Transverse colon (tissue), 4 donors: ENCODE measurements at regions not wholly inside any gene's neighbourhood (a gene's known extent, or its start where the extent isn't known, plus 50 kb on each side); places are given as distances from the start of the nearest gene placed in this dataset.
"Not testable (repeated sequence)": the region's sequence is repeated elsewhere in the genome, so short reads cannot be mapped to it uniquely, and the experiment has no call there.

Experiments
- DNase-seq: peaks from one replicate; pipeline ENCODE4 v3.0.0-alpha.2; 2019
- H3K27ac ChIP-seq, 4 donors: fragments of 200-600 bp; sonication (generic); 2 replicates each; pipeline ENCODE4 v1.5.1; 2016 to 2018; ENCODE audit warnings: inconsistent platforms in 4 of 4
- H3K27me3 ChIP-seq: fragments of 200-600 bp; sonication (generic); 2 replicates; pipeline ENCODE4 v1.5.1; 2017; ENCODE audit warnings: inconsistent platforms
- H3K36me3 ChIP-seq, 4 donors: fragments of 200-600 bp; sonication (generic); 2 replicates each; pipeline ENCODE4 v1.5.1; 2017 to 2019; ENCODE audit warnings: inconsistent platforms in 4 of 4
- H3K4me1 ChIP-seq, 4 donors: fragments of 200-600 bp; sonication (generic); 2 replicates each; pipeline ENCODE4 v1.5.1; 2017 to 2020; ENCODE audit warnings: inconsistent platforms in 4 of 4
- H3K4me3 ChIP-seq, 4 donors: fragments of 200-600 bp; sonication (generic); 1 replicate in 1 of 4; 2 replicates in 3 of 4; pipeline versions ENCODE4 v1.5.1 to v1.6.1; 2017 to 2019; ENCODE audit warnings: inconsistent platforms in 4 of 4
- H3K9me3 ChIP-seq, 2 donors: fragments of 200-600 bp; sonication (generic); 2 replicates each; pipeline ENCODE4 v1.5.1; 2017 to 2019; ENCODE audit warnings: inconsistent platforms in 2 of 2
- EP300 ChIP-seq: sonication (generic); formaldehyde crosslinking; IDR thresholded peaks from one replicate; pipeline ENCODE4 v1.6.1; 2017; ENCODE audit warnings: antibody characterized with exemption, low read depth
- POLR2A ChIP-seq: fragments of 450-650 bp; IDR thresholded peaks from one replicate; pipeline ENCODE4 v1.6.1; 2016; ENCODE audit warnings: antibody characterized with exemption, mild to moderate bottlenecking, moderate library complexity
- POLR2AphosphoS5 ChIP-seq, 3 donors: sonication (generic); formaldehyde crosslinking; IDR thresholded peaks; one replicate each; pipeline ENCODE4 v1.6.1; 2016; ENCODE audit warnings: antibody characterized with exemption in 3 of 3
- WGBS, 2 donors: methylation state at CpG; one replicate each; pipeline ENCODE4 v1.1.5; 2018; ENCODE audit warnings: low coverage in 1 of 2; 5-methylcytosine and 5-hydroxymethylcytosine counted together
- in situ Hi-C, 4 donors: fragments of 200-750 bp; cut with MboI; loops; one replicate each; pipeline versions ENCODE4 v1.15.0 to v1.15.1; 2017; ENCODE audit warnings: low sequenced_read_pairs in 3 of 4, low pct_ligation_motif_present in 1 of 4, low pct_unique_long_range_greater_than_20kb in 1 of 4
- intact Hi-C: fragments of 100-400 bp; cut with DNase I; formaldehyde crosslinking; loops from one replicate; pipeline ENCODE4 v1.15.1; 2023; ENCODE audit warnings: low total_unique reads
- TF ChIP-seq, protein P1 (sequence below), 5 experiments: fragments of 200-600 bp in 3 of 5; fragments of 450-650 bp in 2 of 5; sonication (generic) in 3 of 5; IDR thresholded peaks; 1 replicate in 2 of 5; 2 replicates in 3 of 5; pipeline ENCODE4 v1.5.1; 2016 to 2017; ENCODE audit warnings: antibody characterized with exemption in 5 of 5, inconsistent platforms in 3 of 5, mild to moderate bottlenecking in 2 of 5, moderate library complexity in 1 of 5

DNA sequence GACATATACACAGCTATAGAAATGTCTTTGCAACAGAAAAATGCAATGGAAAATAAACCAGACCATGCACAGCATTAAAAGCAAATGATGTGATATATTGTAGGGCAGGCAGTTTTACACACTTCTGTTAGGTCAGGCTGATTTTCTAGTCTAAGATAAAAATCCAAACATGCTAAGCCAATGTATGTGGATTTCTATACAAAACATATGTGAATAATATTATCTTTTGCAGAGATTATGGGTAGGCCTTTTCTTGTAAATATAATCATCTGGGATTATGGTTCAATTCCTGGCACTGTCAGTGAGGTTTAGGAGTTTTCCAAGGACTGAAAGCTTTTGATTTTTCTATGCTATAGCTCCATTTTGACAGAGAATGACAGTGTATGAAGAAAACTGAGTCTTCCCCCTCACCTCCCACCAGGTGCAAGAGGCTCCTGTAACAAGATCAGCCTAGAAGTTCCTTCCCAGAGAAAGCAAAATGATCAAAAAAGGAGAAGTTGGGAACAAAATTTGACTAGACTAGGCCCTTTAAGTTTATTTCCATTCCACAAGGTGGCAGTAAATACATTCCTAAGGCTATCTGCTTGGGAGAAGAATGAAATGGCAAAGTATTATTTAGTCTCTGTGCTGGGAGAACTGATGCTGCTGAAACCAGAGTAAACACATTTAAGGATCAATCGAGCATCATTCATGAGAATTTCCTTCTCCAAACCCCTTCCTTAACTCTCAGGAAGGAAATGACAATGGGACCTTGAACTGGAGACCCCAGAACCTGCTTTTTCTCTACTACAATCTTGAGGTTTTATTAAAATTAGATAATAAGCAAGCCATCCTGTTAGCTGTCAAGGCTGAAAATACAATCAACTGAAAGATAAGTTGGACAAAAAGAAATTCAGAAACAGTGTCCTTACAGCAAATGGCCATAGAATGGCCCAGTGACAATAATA, 133.0 kb upstream of the TUT7 start:
- Histone ChIP-seq H3K9me3 (no peaks in the 10 kb centered on the region), H3K4me1 (peaks cover 0 to 4% (median 0%) of the 10 kb centered on the region in 4 donors), H3K27ac (peak overlapping the region in 1 of 4 donors; percentile 29), H3K36me3 (no peaks in the 10 kb centered on the region), H3K27me3 (no peaks in the 10 kb centered on the region), H3K4me3 (no peak overlapping the region)
- intact Hi-C loops (loop anchor here (5.0 kb wide), 2 partner anchors 460 to 840 kb away; partner anchors contain the start of gene GAS1), in situ Hi-C loops (no loop called here)
- TF ChIP-seq, protein P1, sequence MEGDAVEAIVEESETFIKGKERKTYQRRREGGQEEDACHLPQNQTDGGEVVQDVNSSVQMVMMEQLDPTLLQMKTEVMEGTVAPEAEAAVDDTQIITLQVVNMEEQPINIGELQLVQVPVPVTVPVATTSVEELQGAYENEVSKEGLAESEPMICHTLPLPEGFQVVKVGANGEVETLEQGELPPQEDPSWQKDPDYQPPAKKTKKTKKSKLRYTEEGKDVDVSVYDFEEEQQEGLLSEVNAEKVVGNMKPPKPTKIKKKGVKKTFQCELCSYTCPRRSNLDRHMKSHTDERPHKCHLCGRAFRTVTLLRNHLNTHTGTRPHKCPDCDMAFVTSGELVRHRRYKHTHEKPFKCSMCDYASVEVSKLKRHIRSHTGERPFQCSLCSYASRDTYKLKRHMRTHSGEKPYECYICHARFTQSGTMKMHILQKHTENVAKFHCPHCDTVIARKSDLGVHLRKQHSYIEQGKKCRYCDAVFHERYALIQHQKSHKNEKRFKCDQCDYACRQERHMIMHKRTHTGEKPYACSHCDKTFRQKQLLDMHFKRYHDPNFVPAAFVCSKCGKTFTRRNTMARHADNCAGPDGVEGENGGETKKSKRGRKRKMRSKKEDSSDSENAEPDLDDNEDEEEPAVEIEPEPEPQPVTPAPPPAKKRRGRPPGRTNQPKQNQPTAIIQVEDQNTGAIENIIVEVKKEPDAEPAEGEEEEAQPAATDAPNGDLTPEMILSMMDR (IDR thresholded peaks at IDR 0.05), result peak; percentile 36 to 60 (median 54)
- TF ChIP-seq POLR2AphosphoS5 (IDR thresholded peaks at IDR 0.05), result no peak
- DNase-seq, result no peak
- WGBS, 2 donors, result 0 to 3% methylated on average over 1 of the region's 1 CpG

DNA sequence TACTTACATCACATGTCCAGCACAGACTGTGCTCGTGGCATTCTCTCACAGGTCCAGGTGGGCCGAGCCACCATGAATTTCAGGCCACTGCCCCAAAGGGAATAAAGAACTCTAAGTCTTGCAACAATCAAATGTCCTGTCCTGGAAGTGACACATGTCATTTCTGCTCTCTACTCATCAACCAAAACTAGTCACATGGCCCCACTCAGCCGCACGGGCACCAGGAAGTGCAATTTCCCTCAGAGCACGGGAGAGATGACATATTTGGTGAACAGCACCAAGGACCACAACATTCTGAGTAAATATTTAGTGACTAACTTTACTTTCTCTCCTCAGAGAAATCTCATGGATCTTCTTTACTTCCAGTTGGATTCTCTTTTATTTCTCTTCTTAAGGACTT, 131.1 kb upstream of the TUT7 start:
- 18 to 51% methylated on average over 3 to 5 of the region's 5 CpGs for WGBS, 2 donors
- no peak overlapping the region for H3K27ac ChIP-seq
- no peaks in the 10 kb centered on the region for H3K36me3 ChIP-seq
- H3K9me3 ChIP-seq, result no peaks in the 10 kb centered on the region
- H3K4me1 ChIP-seq, result peaks cover 0 to 4% (median 0%) of the 10 kb centered on the region in 4 donors
- in situ Hi-C loops (no loop called here), intact Hi-C loops (loop anchor here (5.0 kb wide), 2 partner anchors 462 to 842 kb away; partner anchors contain the start of gene GAS1)
- H3K4me3 ChIP-seq, result no peak overlapping the region
- H3K27me3 ChIP-seq, result no peaks in the 10 kb centered on the region
- no peak for TF ChIP-seq POLR2A
- TF ChIP-seq POLR2AphosphoS5 (IDR thresholded peaks at IDR 0.05), result no peak
- TF ChIP-seq EP300, result no peak
- TF ChIP-seq, protein P1 (IDR thresholded peaks at IDR 0.05), result no peak
- DNase-seq, result no peak

DNA sequence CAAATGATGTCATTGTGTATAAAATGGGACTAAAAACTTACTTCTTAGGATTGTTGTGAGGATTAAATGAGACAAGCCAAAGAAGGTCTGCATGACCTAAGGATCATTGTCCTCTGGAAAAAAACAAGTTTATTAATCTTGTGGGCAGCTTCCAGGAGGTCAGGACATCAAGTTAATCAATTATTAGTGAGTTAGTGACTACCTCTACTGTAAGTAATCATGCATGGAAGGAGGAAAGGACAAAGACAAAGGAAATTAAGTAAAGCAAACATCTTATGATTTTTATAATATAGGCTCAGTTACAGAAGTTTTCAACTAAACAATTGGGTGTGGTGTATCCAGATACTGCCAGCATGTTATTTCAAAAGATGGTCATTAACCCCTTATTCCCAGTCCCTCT, 129.3 kb upstream of the TUT7 start:
- in situ Hi-C loops (no loop called here), intact Hi-C loops (no loop called here)
- no peak overlapping the region for H3K4me3 ChIP-seq
- H3K4me1 ChIP-seq, result peaks cover 0 to 4% (median 0%) of the 10 kb centered on the region in 4 donors
- no peak for TF ChIP-seq POLR2AphosphoS5 (IDR thresholded peaks at IDR 0.05)
- no peak for TF ChIP-seq POLR2A
- no peak for TF ChIP-seq EP300
- TF ChIP-seq, protein P1 (IDR thresholded peaks at IDR 0.05), result no peak
- H3K27ac ChIP-seq, result no peak overlapping the region
- no peaks in the 10 kb centered on the region for H3K36me3 ChIP-seq
- no peaks in the 10 kb centered on the region for H3K9me3 ChIP-seq
- H3K27me3 ChIP-seq, result no peaks in the 10 kb centered on the region
- DNase-seq, result no peak

DNA sequence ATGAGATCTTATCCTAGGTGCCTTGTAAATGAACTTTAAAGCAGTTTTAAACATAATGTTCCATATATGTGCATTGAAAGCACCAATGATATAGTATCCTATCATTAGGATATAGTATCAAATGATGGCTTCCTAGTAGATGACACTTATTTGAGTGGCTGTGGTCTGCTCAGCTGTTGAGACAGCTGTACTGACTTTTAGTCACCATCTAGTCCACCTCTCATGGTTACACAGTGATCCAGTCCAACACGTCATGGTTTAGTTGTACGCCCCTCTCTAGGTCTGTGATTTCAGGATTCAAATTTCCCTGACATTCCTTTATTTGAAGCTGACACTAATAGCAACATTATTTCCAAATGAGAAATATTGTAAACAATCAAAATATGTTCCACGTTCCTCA, 127.3 kb upstream of the TUT7 start:
- Histone ChIP-seq H3K9me3 (no peaks in the 10 kb centered on the region), H3K4me3 (no peak overlapping the region), H3K36me3 (no peaks in the 10 kb centered on the region), H3K27me3 (no peaks in the 10 kb centered on the region), H3K4me1 (peaks cover 0 to 4% (median 0%) of the 10 kb centered on the region in 4 donors), H3K27ac (no peak overlapping the region)
- TF ChIP-seq, protein P1 (IDR thresholded peaks at IDR 0.05), result no peak
- TF ChIP-seq POLR2AphosphoS5 (IDR thresholded peaks at IDR 0.05) (no peak), POLR2A (no peak), EP300 (no peak)
- WGBS, 2 donors, result 88 to 89% methylated on average over 1 to 3 of the region's 3 CpGs
- in situ Hi-C loops, result no loop called here
- no peak for DNase-seq
- intact Hi-C loops, result no loop called here

DNA sequence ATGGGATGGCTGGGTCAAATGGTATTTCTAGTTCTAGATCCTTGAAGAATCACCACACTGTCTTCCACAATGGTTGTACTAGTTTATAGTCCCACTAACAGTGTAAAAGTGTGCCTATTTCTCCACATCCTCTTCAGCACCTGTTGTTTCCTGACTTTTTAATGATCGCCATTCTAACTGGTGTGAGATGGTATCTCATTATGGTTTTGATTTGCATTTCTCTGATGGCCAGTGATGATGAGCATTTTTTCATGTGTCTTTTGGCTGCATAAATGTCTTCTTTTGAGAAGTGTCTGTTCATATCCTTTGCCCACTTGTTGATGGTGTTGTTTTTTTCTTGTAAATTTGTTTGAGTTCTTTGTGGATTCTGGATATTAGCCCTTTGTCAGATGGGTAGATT, 121.0 kb upstream of the TUT7 start:
- H3K4me1 ChIP-seq, H3K36me3 ChIP-seq, intact Hi-C loops, in situ Hi-C loops, H3K27ac ChIP-seq, DNase-seq, H3K4me3 ChIP-seq, H3K27me3 ChIP-seq, H3K9me3 ChIP-seq: not testable (repeated sequence)
- 95 to 100% methylated on average over 1 of the region's 1 CpG for WGBS, 2 donors
